NCI-H1105 (cell line): ENCODE measurements at regions not wholly inside any gene's neighbourhood (a gene's known extent, or its start where the extent isn't known, plus 50 kb on each side); places are given as distances from the start of the nearest gene placed in this dataset.
"Not testable (repeated sequence)": the region's sequence is repeated elsewhere in the genome, so short reads cannot be mapped to it uniquely, and the experiment has no call there.

ENCODE experiments used
- DNase-seq: peaks from one replicate; lab custom pipeline; 2025; lab: John Stamatoyannopoulos, UW

- no peak for DNase-seq
Measured at GRCh38 chr17:11182430-11182829, 58.6 kb upstream of the SHISA6 start.

- DNase-seq = no peak
Measured at GRCh38 chr17:11178581-11178980, 62.4 kb upstream of the SHISA6 start.

- no peak for DNase-seq
Measured at GRCh38 chr17:11177340-11177739, 63.7 kb upstream of the SHISA6 start.

- DNase-seq = no peak
Measured at GRCh38 chr17:11176549-11176948, 64.5 kb upstream of the SHISA6 start.

GRCh38 chr17:11170881-11171280, 70.1 kb upstream of the SHISA6 start:
- no peak for DNase-seq

GRCh38 chr17:11151818-11152425, 89.1 kb upstream of the SHISA6 start:
- DNase-seq = no peak

GRCh38 chr17:11150906-11151511, 90.0 kb upstream of the SHISA6 start:
- DNase-seq = not testable (repeated sequence)

GRCh38 chr17:11144358-11145233, 96.4 kb upstream of the SHISA6 start:
- peak; percentile 31 for DNase-seq

GRCh38 chr17:11142231-11142630, 98.8 kb upstream of the SHISA6 start:
- no peak for DNase-seq

GRCh38 chr17:11140501-11140900, 100.5 kb upstream of the SHISA6 start:
- DNase-seq = no peak

GRCh38 chr17:11140043-11140442, 101.0 kb upstream of the SHISA6 start:
- DNase-seq = no peak

- DNase-seq = no peak
Measured at GRCh38 chr17:11138023-11138422, 103.0 kb upstream of the SHISA6 start.

GRCh38 chr17:11135819-11136218, 105.2 kb upstream of the SHISA6 start:
- DNase-seq = no peak

- DNase-seq = no peak
Measured at GRCh38 chr17:11130367-11130766, 110.6 kb upstream of the SHISA6 start.

- no peak for DNase-seq
Measured at GRCh38 chr17:11122908-11123307, 118.1 kb upstream of the SHISA6 start.

GRCh38 chr17:11121341-11121985, 119.5 kb upstream of the SHISA6 start:
- DNase-seq = no peak

- DNase-seq = no peak
Measured at GRCh38 chr17:11109106-11109505, 131.9 kb upstream of the SHISA6 start.

- no peak for DNase-seq
Measured at GRCh38 chr17:11105141-11105540, 135.9 kb upstream of the SHISA6 start.

- DNase-seq = no peak
Measured at GRCh38 chr17:11097121-11097520, 143.9 kb upstream of the SHISA6 start.

- DNase-seq = no peak
Measured at GRCh38 chr17:11094331-11094730, 146.7 kb upstream of the SHISA6 start.

GRCh38 chr17:11086646-11087340, 154.2 kb upstream of the SHISA6 start:
- DNase-seq = no peak

- DNase-seq = no peak
Measured at GRCh38 chr17:11082559-11082958, 158.5 kb upstream of the SHISA6 start.
